HG03159 (cell line): ENCODE measurements at regions not wholly inside any gene's neighbourhood (a gene's known extent, or its start where the extent isn't known, plus 50 kb on each side); places are given as distances from the start of the nearest gene placed in this dataset.

ENCODE experiments used
- ATAC-seq: cut with Tn5 transposase; IDR thresholded peaks from one replicate; pipeline ENCODE4 v1.9.1; 2021; ENCODE audit warnings: mild to moderate bottlenecking, moderate library complexity; ENCODE audit not compliant: unreplicated experiment

GRCh38 chr18:66676699-66677098 lies 72.8 kb upstream of the CDH19 start:
- no peak for ATAC-seq

- ATAC-seq, result no peak
Observed at GRCh38 chr18:66674286-66674685, 70.4 kb upstream of the CDH19 start.

GRCh38 chr18:66668706-66669105 lies 64.8 kb upstream of the CDH19 start:
- ATAC-seq, result no peak

- ATAC-seq, result no peak
Observed at GRCh38 chr18:66662632-66663031, 58.7 kb upstream of the CDH19 start.

GRCh38 chr18:66655407-66655806 lies 51.5 kb upstream of the CDH19 start:
- no peak for ATAC-seq
